OCI-LY1 (cell line): ENCODE measurements at regions not wholly inside any gene's neighbourhood (a gene's known extent, or its start where the extent isn't known, plus 50 kb on each side); places are given as distances from the start of the nearest gene placed in this dataset.

ENCODE experiments used
- H2AFZ ChIP-seq: fragments of 200-600 bp; sonication (generic), shearing (Covaris generic); 2 replicates; pipeline ENCODE4 v1.6.0; 2014; ENCODE audit warnings: antibody characterized with exemption, mild to moderate bottlenecking, low read length
- H3F3A ChIP-seq: fragments of 200-600 bp; sonication (generic), shearing (Covaris generic); 2 replicates; pipeline ENCODE4 v1.6.0; 2014; ENCODE audit warnings: mild to moderate bottlenecking, antibody characterized with exemption, low read length, moderate library complexity; ENCODE audit not compliant: insufficient read depth
- H3K27ac ChIP-seq: fragments of 200-600 bp; sonication (generic); 2 replicates; pipeline ENCODE4 v1.5.1; 2014; ENCODE audit warnings: low read length, mixed run types, mild to moderate bottlenecking, low read depth; ENCODE audit not compliant: poor library complexity, severe bottlenecking
- H3K27me3 ChIP-seq: fragments of 200-600 bp; sonication (generic); 2 replicates; pipeline ENCODE4 v1.6.0; 2014; ENCODE audit warnings: antibody characterized with exemption, mild to moderate bottlenecking, low read length, moderate library complexity; ENCODE audit not compliant: insufficient read depth
- H3K36me3 ChIP-seq: fragments of 200-600 bp; sonication (generic); 2 replicates; pipeline ENCODE4 v1.6.1; 2014; ENCODE audit warnings: mild to moderate bottlenecking, antibody characterized with exemption, low read length, moderate library complexity, mixed read lengths; ENCODE audit not compliant: insufficient read depth
- H3K4me1 ChIP-seq: fragments of 200-600 bp; sonication (generic); 2 replicates; pipeline ENCODE4 v1.5.1; 2014; ENCODE audit warnings: mild to moderate bottlenecking, low read length, moderate library complexity; ENCODE audit not compliant: insufficient read depth, severe bottlenecking
- H3K4me2 ChIP-seq: fragments of 200-600 bp; sonication (generic), shearing (Covaris generic); 2 replicates; pipeline ENCODE4 v1.6.1; 2014; ENCODE audit warnings: low read length
- H3K4me3 ChIP-seq: fragments of 200-600 bp; sonication (generic); 2 replicates; pipeline ENCODE4 v1.5.1; 2014; ENCODE audit warnings: low read length, low read depth, mild to moderate bottlenecking, mixed read lengths; ENCODE audit not compliant: poor library complexity, severe bottlenecking
- H3K79me2 ChIP-seq: fragments of 200-600 bp; shearing (Covaris generic); 2 replicates; pipeline ENCODE4 v1.6.1; 2016; ENCODE audit warnings: mixed run types, low read length, mixed read lengths; ENCODE audit not compliant: insufficient read depth
- H3K9ac ChIP-seq: fragments of 200-600 bp; sonication (generic), shearing (Covaris generic); 2 replicates; pipeline ENCODE4 v1.6.1; 2014; ENCODE audit warnings: mild to moderate bottlenecking, low read length, mixed read lengths
- H3K9me2 ChIP-seq: fragments of 200-600 bp; sonication (generic), shearing (Covaris generic); 2 replicates; pipeline ENCODE4 v1.6.1; 2014; ENCODE audit warnings: low read depth, mild to moderate bottlenecking, low read length, mixed read lengths
- H3K9me3 ChIP-seq: fragments of 200-600 bp; shearing (Covaris generic); 2 replicates; pipeline ENCODE4 v1.6.1; 2014; ENCODE audit warnings: low read length, mixed read lengths
- H4K20me1 ChIP-seq: fragments of 200-600 bp; sonication (generic), shearing (Covaris generic); 2 replicates; pipeline ENCODE4 v1.6.0; 2016; ENCODE audit warnings: mild to moderate bottlenecking, low read length; ENCODE audit not compliant: insufficient read depth
- CTCF ChIP-seq: fragments of 200-600 bp; sonication (generic), shearing (Covaris generic); IDR thresholded peaks from 2 replicates; pipeline ENCODE4 v1.5.1; 2017; ENCODE audit warnings: mild to moderate bottlenecking, antibody characterized with exemption, low read length, moderate library complexity, mixed read lengths
- EZH2 ChIP-seq: fragments of 200-600 bp; sonication (generic), shearing (Covaris generic); IDR thresholded peaks from 2 replicates; pipeline ENCODE4 v1.8.0; 2017; ENCODE audit warnings: borderline replicate concordance, mixed run types, mild to moderate bottlenecking, antibody characterized with exemption, low read length, moderate library complexity, mixed read lengths

- H3K36me3 ChIP-seq = no peaks in the 10 kb centered on the region
- no peak overlapping the region for H3K4me3 ChIP-seq
- no peaks in the 10 kb centered on the region for H3K9me3 ChIP-seq
- TF ChIP-seq EZH2 (no peak), CTCF (no peak)
- no peaks in the 10 kb centered on the region for H3K79me2 ChIP-seq
- H3K4me1 ChIP-seq = no peaks in the 10 kb centered on the region
- H3K27ac ChIP-seq = no peak overlapping the region
- no peak overlapping the region for H2AFZ ChIP-seq
- H4K20me1 ChIP-seq = no peaks in the 10 kb centered on the region
- no peaks in the 10 kb centered on the region for H3K27me3 ChIP-seq
- no peak overlapping the region for H3K9ac ChIP-seq
- no peaks in the 10 kb centered on the region for H3F3A ChIP-seq
- H3K4me2 ChIP-seq = no peak overlapping the region
- no peaks in the 10 kb centered on the region for H3K9me2 ChIP-seq
These were observed 281.1 kb upstream of the POU3F3 start for GRCh38 chr2:104572834-104573233.

GRCh38 chr2:104574367-104574766, 279.5 kb upstream of the POU3F3 start:
- Histone ChIP-seq H3K9ac (no peak overlapping the region), H3K4me1 (no peaks in the 10 kb centered on the region), H3K36me3 (no peaks in the 10 kb centered on the region), H3K4me2 (no peak overlapping the region), H2AFZ (no peak overlapping the region), H3K27ac (no peak overlapping the region), H3F3A (no peaks in the 10 kb centered on the region), H3K9me3 (no peaks in the 10 kb centered on the region), H3K27me3 (no peaks in the 10 kb centered on the region), H4K20me1 (no peaks in the 10 kb centered on the region), H3K79me2 (no peaks in the 10 kb centered on the region), H3K4me3 (no peak overlapping the region), H3K9me2 (no peaks in the 10 kb centered on the region)
- TF ChIP-seq EZH2 = no peak
- TF ChIP-seq CTCF = no peak

GRCh38 chr2:104577143-104577542, 276.8 kb upstream of the POU3F3 start:
- Histone ChIP-seq H2AFZ (no peak overlapping the region), H3K27ac (no peak overlapping the region), H3F3A (no peaks in the 10 kb centered on the region), H4K20me1 (no peaks in the 10 kb centered on the region), H3K9me3 (no peaks in the 10 kb centered on the region), H3K9me2 (no peaks in the 10 kb centered on the region), H3K79me2 (no peaks in the 10 kb centered on the region), H3K36me3 (no peaks in the 10 kb centered on the region), H3K4me2 (no peak overlapping the region), H3K4me3 (no peak overlapping the region), H3K9ac (no peak overlapping the region), H3K4me1 (no peaks in the 10 kb centered on the region), H3K27me3 (no peaks in the 10 kb centered on the region)
- no peak for TF ChIP-seq CTCF
- TF ChIP-seq EZH2 = no peak
